H1 (cell line): ENCODE measurements at regions not wholly inside any gene's neighbourhood (a gene's known extent, or its start where the extent isn't known, plus 50 kb on each side); places are given as distances from the start of the nearest gene placed in this dataset.

Experiments
- CTCF ChIA-PET: fragments of 300-600 bp; sonication (Branson Sonifier 250); formaldehyde crosslinking; loops from one replicate; lab custom pipeline; 2021; ENCODE audit not compliant: partially characterized antibody; lab: Charles Lee
- POLR2A ChIA-PET: fragments of 300-600 bp; sonication (Branson Sonifier 250); formaldehyde crosslinking; loops from one replicate; lab custom pipeline; 2021; ENCODE audit warnings: inconsistent platforms; ENCODE audit not compliant: partially characterized antibody; lab: Charles Lee
- DNase-seq, 2 experiments: peaks; one replicate each; pipeline versions ENCODE4 v3.0.0 to v3.0.0-alpha.2; 2010 to 2022; ENCODE audit warnings: low spot score in 2 of 2, low read depth in 1 of 2, mixed read lengths in 1 of 2
- FAIRE-seq: peaks from 2 replicates; lab custom pipeline; 2011; peaks lifted over from hg19 to GRCh38; lab: Jason Lieb, UNC
- H2AFZ ChIP-seq: 2 replicates; pipeline ENCODE4 v1.8.1; 2012; ENCODE audit warnings: low read length, inconsistent platforms
- H2AK5ac ChIP-seq: 2 replicates; pipeline ENCODE4 v1.6.1; 2013; ENCODE audit warnings: low read depth, low read length
- H2BK120ac ChIP-seq: replicated peaks from 2 replicates; pipeline ENCODE3; 2013; ENCODE audit warnings: low read depth, low read length, inconsistent platforms
- H2BK12ac ChIP-seq: 2 replicates; pipeline ENCODE4 v1.6.1; 2013; ENCODE audit warnings: low read depth, low read length
- H2BK15ac ChIP-seq: 2 replicates; pipeline ENCODE4 v1.6.1; 2013; ENCODE audit warnings: low read length
- H2BK20ac ChIP-seq: 2 replicates; pipeline ENCODE4 v1.6.1; 2013; ENCODE audit warnings: low read length
- H2BK5ac ChIP-seq: 2 replicates; pipeline ENCODE4 v1.6.1; 2013; ENCODE audit warnings: low read depth, low read length
- H3K14ac ChIP-seq: 2 replicates; pipeline ENCODE4 v1.6.1; 2013; ENCODE audit warnings: inconsistent platforms; ENCODE audit not compliant: insufficient read length
- H3K18ac ChIP-seq: 2 replicates; pipeline ENCODE4 v1.6.1; 2013; ENCODE audit warnings: low read length; ENCODE audit errors: extremely low read depth
- H3K23ac ChIP-seq: 2 replicates; pipeline ENCODE4 v1.6.1; 2013; ENCODE audit warnings: inconsistent platforms; ENCODE audit not compliant: insufficient read length
- H3K23me2 ChIP-seq: 2 replicates; pipeline ENCODE4 v1.6.1; 2013; ENCODE audit warnings: low read depth, low read length
- H3K27ac ChIP-seq: 2 replicates; pipeline ENCODE4 v1.6.1; 2011; ENCODE audit warnings: low read depth, low read length, inconsistent platforms
- H3K27me3 ChIP-seq, 4 experiments: replicated peaks in 1 of 4; 1 replicate in 1 of 4; 2 replicates in 3 of 4; pipeline versions ENCODE4 v1.6.1 to v1.8.1; 2011 to 2013; ENCODE audit warnings: low read length in 3 of 4, mild to moderate bottlenecking in 3 of 4, inconsistent platforms in 2 of 4, mixed read lengths in 2 of 4, moderate library complexity in 1 of 4; ENCODE audit not compliant: control insufficient read depth in 3 of 4, insufficient read depth in 3 of 4; ENCODE audit errors: extremely low read depth in 1 of 4
- H3K36me3 ChIP-seq, 4 experiments: 2 replicates each; pipeline versions ENCODE4 v1.6.1 to v1.8.1; 2011 to 2013; ENCODE audit warnings: mild to moderate bottlenecking in 4 of 4, low read length in 3 of 4, moderate library complexity in 2 of 4, control low read depth in 1 of 4, inconsistent platforms in 1 of 4; ENCODE audit not compliant: insufficient read depth in 4 of 4, control insufficient read depth in 2 of 4
- H3K4ac ChIP-seq: replicated peaks from 2 replicates; pipeline ENCODE3; 2013; ENCODE audit warnings: low read length, low read depth, mixed read lengths, inconsistent platforms; ENCODE audit not compliant: insufficient read length
- H3K4me1 ChIP-seq, 4 experiments: replicated peaks in 1 of 4; 1 replicate in 1 of 4; 2 replicates in 3 of 4; pipeline versions ENCODE4 v1.6.1 to v1.8.1; 2011 to 2013; ENCODE audit warnings: low read length in 3 of 4, inconsistent platforms in 2 of 4, mixed read lengths in 1 of 4; ENCODE audit not compliant: insufficient read depth in 4 of 4, control insufficient read depth in 3 of 4
- H3K4me2 ChIP-seq, 2 experiments: 2 replicates each; pipeline versions ENCODE4 v1.6.1 to v1.8.1; 2011 to 2013; ENCODE audit warnings: low read depth in 2 of 2, low read length in 2 of 2, control low read depth in 1 of 2, inconsistent platforms in 1 of 2, mild to moderate bottlenecking in 1 of 2; ENCODE audit not compliant: insufficient read depth in 1 of 2
- H3K4me3 ChIP-seq, 4 experiments: fragments of 200-600, 300-600 bp in 1 of 4; sonication (generic), shearing (Covaris generic), sonication (Bioruptor Twin) in 1 of 4; 2 replicates each; pipeline versions ENCODE4 v1.5.1 to v1.8.1; 2011 to 2016; ENCODE audit warnings: low read length in 4 of 4, low read depth in 3 of 4, control low read depth in 2 of 4, inconsistent platforms in 2 of 4, mild to moderate bottlenecking in 2 of 4, mixed read lengths in 1 of 4, moderate library complexity in 1 of 4; ENCODE audit not compliant: insufficient read depth in 2 of 4; ENCODE audit errors: extremely low read depth in 1 of 4
- H3K56ac ChIP-seq: replicated peaks from 2 replicates; pipeline ENCODE3; 2013; ENCODE audit warnings: low read depth, mild to moderate bottlenecking, mixed read lengths, low read length, inconsistent platforms; ENCODE audit not compliant: insufficient read length
- H3K79me1 ChIP-seq: 2 replicates; pipeline ENCODE4 v1.6.1; 2013; ENCODE audit warnings: low read depth, low read length, control low read depth
- H3K79me2 ChIP-seq, 2 experiments: 2 replicates each; pipeline versions ENCODE4 v1.6.1 to v1.8.1; 2012 to 2013; ENCODE audit warnings: low read length in 2 of 2, mild to moderate bottlenecking in 2 of 2, inconsistent platforms in 1 of 2; ENCODE audit not compliant: insufficient read depth in 2 of 2, control insufficient read depth in 1 of 2
- H3K9ac ChIP-seq, 4 experiments: replicated peaks in 1 of 4; 1 replicate in 1 of 4; 2 replicates in 3 of 4; pipeline versions ENCODE4 v1.6.1 to v1.8.1; 2011 to 2013; ENCODE audit warnings: low read depth in 3 of 4, low read length in 3 of 4, control low read depth in 2 of 4, mild to moderate bottlenecking in 2 of 4, moderate library complexity in 2 of 4, inconsistent platforms in 1 of 4; ENCODE audit errors: extremely low read depth in 1 of 4
- H3K9me3 ChIP-seq, 2 experiments: 2 replicates each; pipeline versions ENCODE4 v1.6.1 to v1.8.1; 2012 to 2013; ENCODE audit warnings: mild to moderate bottlenecking in 2 of 2, moderate library complexity in 2 of 2, control low read depth in 1 of 2, inconsistent platforms in 1 of 2, low read depth in 1 of 2, low read length in 1 of 2, mixed read lengths in 1 of 2; ENCODE audit not compliant: insufficient read depth in 2 of 2
- H4K20me1 ChIP-seq, 2 experiments: replicated peaks in 1 of 2; 2 replicates each; pipeline versions ENCODE3 to v1.8.1; 2011 to 2013; ENCODE audit warnings: inconsistent platforms in 2 of 2, low read length in 2 of 2, mild to moderate bottlenecking in 1 of 2; ENCODE audit not compliant: insufficient read depth in 2 of 2, control insufficient read depth in 1 of 2
- H4K5ac ChIP-seq: 2 replicates; pipeline ENCODE4 v1.6.1; 2013; ENCODE audit warnings: low read length, low read depth, mixed read lengths, inconsistent platforms; ENCODE audit not compliant: insufficient read length
- H4K8ac ChIP-seq: 2 replicates; pipeline ENCODE4 v1.8.0; 2013; ENCODE audit warnings: mild to moderate bottlenecking, moderate library complexity, low read length, inconsistent platforms; ENCODE audit not compliant: insufficient read depth; ENCODE audit errors: extremely low read depth
- H4K91ac ChIP-seq: replicated peaks from 2 replicates; pipeline ENCODE3; 2013; ENCODE audit warnings: low read length, mixed read lengths, inconsistent platforms; ENCODE audit not compliant: insufficient read length
- GABPA ChIP-seq: IDR thresholded peaks from 2 replicates; pipeline ENCODE4 v1.6.1; 2011; ENCODE audit warnings: mild to moderate bottlenecking, low read length, moderate library complexity, borderline replicate concordance; ENCODE audit not compliant: insufficient read depth
- MAFK ChIP-seq: IDR thresholded peaks from 2 replicates; pipeline ENCODE4 v1.6.1; 2012; ENCODE audit warnings: low read depth, mild to moderate bottlenecking, improper control_type of control experiment, low read length
- NRF1 ChIP-seq: IDR thresholded peaks from 2 replicates; pipeline ENCODE4 v1.6.1; 2011; ENCODE audit warnings: mild to moderate bottlenecking, low read depth, low read length, improper control_type of control experiment
- POLR2A ChIP-seq, 2 experiments: IDR thresholded peaks; 1 replicate in 1 of 2; 2 replicates in 1 of 2; pipeline ENCODE4 v1.6.1; 2011; ENCODE audit warnings: low read depth in 2 of 2, low read length in 2 of 2, mild to moderate bottlenecking in 2 of 2; ENCODE audit errors: control extremely low read depth in 1 of 2
- POLR2AphosphoS5 ChIP-seq: IDR thresholded peaks from 2 replicates; pipeline ENCODE4 v1.6.1; 2011; ENCODE audit warnings: low read depth, low read length
- SUZ12 ChIP-seq: fragments of 200-600 bp; sonication (generic); IDR thresholded peaks from 2 replicates; pipeline ENCODE4 v1.6.1; 2012; ENCODE audit warnings: mild to moderate bottlenecking, inconsistent platforms, low read length, moderate library complexity, mixed read lengths
- WGBS, 2 experiments: shearing (Covaris generic) in 1 of 2; methylation state at CpG; one replicate each; pipeline versions ENCODE4 v1.1.6 to v1.1.7; 2013 to 2015; ENCODE audit warnings: low lambda C conversion rate in 2 of 2, mixed read lengths in 2 of 2, inconsistent platforms in 1 of 2, low coverage in 1 of 2, missing lambda C conversion rate in 1 of 2; ENCODE audit not compliant: insufficient replicate concordance in 2 of 2, insufficient coverage in 1 of 2, insufficient read length in 1 of 2; ENCODE audit errors: extremely low coverage in 1 of 2, missing lambda C conversion rate in 1 of 2; 5-methylcytosine and 5-hydroxymethylcytosine counted together

DNA sequence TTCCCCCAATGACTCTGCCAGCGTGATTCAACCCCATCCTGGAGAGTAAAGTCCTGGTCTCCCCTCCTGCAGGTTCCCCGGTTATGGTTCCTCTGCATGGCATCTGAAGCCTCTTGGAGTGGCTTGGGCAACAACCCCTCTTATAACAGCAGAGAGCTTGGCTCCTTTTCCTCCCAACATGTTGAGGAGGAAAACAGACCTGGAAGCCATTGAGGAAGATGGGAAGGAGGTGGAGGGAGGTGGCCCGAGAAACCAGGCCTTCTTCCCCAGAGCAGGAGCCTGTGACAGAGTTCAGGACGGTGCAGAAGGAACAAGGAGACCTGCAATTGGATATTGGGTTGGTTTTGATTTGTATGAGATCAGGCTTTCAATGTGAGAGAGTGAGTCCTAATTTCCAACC lies 184.0 kb upstream of the ADCY1 start:
- H3K18ac ChIP-seq: no peak overlapping the region
- ChIA-PET POLR2A (no interaction called here), CTCF (interaction anchor here (0.6 to 1.3 kb wide), 3 partner anchors 120 to 279 kb away, joined by 3 read pairs; no protein-coding TSS in a partner anchor)
- H4K20me1 ChIP-seq: no peaks in the 10 kb centered on the region
- no peak overlapping the region for H3K56ac ChIP-seq
- WGBS, 2 experiments: 78% methylated on average over 4 of the region's 4 CpGs; no CpG with 5 or more reads in 1 of the 2 experiments
- H4K8ac ChIP-seq: no peak overlapping the region
- H3K23me2 ChIP-seq: no peaks in the 10 kb centered on the region
- no peak overlapping the region for H3K9ac ChIP-seq
- H3K36me3 ChIP-seq: no peaks in the 10 kb centered on the region
- H2AFZ ChIP-seq: no peak overlapping the region
- no peak overlapping the region for H2BK120ac ChIP-seq
- no peak overlapping the region for H2BK15ac ChIP-seq
- no peak overlapping the region for H3K27ac ChIP-seq
- H3K4me1 ChIP-seq: no peaks in the 10 kb centered on the region
- H2BK12ac ChIP-seq: no peak overlapping the region
- H3K79me2 ChIP-seq: no peaks in the 10 kb centered on the region
- H2AK5ac ChIP-seq: no peak overlapping the region
- H3K9me3 ChIP-seq: peaks cover 14 to 18% of the 10 kb centered on the region in 2 experiments
- no peak overlapping the region for H3K4me2 ChIP-seq
- H3K23ac ChIP-seq: no peak overlapping the region
- H3K4ac ChIP-seq: no peak overlapping the region
- H3K79me1 ChIP-seq: no peaks in the 10 kb centered on the region
- H2BK20ac ChIP-seq: no peak overlapping the region
- H3K4me3 ChIP-seq: no peak overlapping the region
- no peak overlapping the region for H4K5ac ChIP-seq
- DNase-seq (no peak), FAIRE-seq (no peak)
- no peaks in the 10 kb centered on the region for H3K27me3 ChIP-seq
- H4K91ac ChIP-seq: no peak overlapping the region
- no peak overlapping the region for H3K14ac ChIP-seq
- TF ChIP-seq NRF1 (no peak), POLR2A (IDR thresholded peaks at IDR 0.05; ENCODE audit: control extremely low read depth in 1 of 2, low read depth in 2 of 2, low read length in 2 of 2) (no peak), SUZ12 (no peak), MAFK (no peak), POLR2AphosphoS5 (no peak), GABPA (no peak)
- no peak overlapping the region for H2BK5ac ChIP-seq
